ENCODE measurements at regions not wholly inside any gene's neighbourhood (a gene's known extent, or its start where the extent isn't known, plus 50 kb on each side); places are given as distances from the start of the nearest gene placed in this dataset.

DNA sequence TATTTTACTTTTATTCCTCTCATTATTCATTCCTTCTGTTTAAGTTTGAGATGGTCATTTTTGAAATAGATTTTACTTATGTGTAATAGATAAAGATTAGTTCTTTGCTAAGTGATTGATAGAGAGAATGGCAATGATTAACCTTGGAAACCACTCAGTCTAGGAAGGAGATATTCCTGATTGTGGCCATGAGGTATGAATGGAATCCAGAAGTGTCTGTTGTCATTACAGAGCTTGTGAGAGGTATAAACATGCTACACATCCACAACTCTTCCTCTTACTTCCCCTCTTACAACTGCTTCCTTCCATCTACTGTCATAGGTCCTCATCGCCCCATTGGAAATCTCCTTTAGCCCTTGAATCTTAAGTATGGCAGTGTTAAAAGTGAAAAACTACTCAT, 988.8 kb upstream of the B3GALT2 start:
- Histone ChIP-seq H3K27me3 (ENCODE audit: control insufficient read depth in 3 of 3, insufficient read depth in 3 of 3, low read length in 3 of 3) (no peaks in the 10 kb centered on the region), H3K9me3 (ENCODE audit: control insufficient read depth in 2 of 2, insufficient read depth in 1 of 2, low read depth in 1 of 2, low read length in 1 of 2) (no peaks in the 10 kb centered on the region), H3K36me3 (ENCODE audit: control insufficient read depth in 3 of 3, insufficient read depth in 2 of 3, low read depth in 1 of 3, low read length in 3 of 3) (no peaks in the 10 kb centered on the region), H3K4me3 (ENCODE audit: low read depth in 1 of 3, low read length in 3 of 3) (no peak overlapping the region), H3K27ac (ENCODE audit: low read depth in 1 of 3, low read length in 2 of 3) (no peak overlapping the region), H3K4me1 (ENCODE audit: control insufficient read depth in 3 of 3, insufficient read depth in 2 of 3, low read depth in 1 of 3, low read length in 2 of 3) (no peaks in the 10 kb centered on the region)
- WGBS, 3 donors: 90 to 98% (median 95%) methylated on average over 1 of the region's 1 CpG
- FAIRE-seq (no peak), DNase-seq (no peak)

DNA sequence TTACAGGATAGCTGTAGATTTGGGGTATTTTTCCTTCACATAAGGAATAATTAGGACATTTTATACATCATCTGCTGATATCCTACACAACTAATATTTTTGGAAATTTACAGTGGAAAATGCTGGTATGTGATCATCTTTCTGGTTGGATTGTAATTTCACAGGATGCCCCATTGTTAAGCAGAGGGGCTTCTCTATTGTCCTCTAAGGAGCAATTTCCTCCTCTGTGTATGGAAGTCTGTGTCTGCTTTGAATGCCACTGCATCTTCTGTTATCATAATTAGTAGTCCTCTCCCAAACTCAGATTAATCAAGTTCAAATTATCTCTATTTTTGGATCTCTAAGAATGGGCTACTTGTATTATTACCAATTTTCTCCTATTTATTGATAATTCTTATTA, 988.1 kb upstream of the B3GALT2 start:
- Histone ChIP-seq H3K36me3 (ENCODE audit: control insufficient read depth in 3 of 3, insufficient read depth in 2 of 3, low read depth in 1 of 3, low read length in 3 of 3) (no peaks in the 10 kb centered on the region), H3K4me1 (ENCODE audit: control insufficient read depth in 3 of 3, insufficient read depth in 2 of 3, low read depth in 1 of 3, low read length in 2 of 3) (no peaks in the 10 kb centered on the region), H3K9me3 (ENCODE audit: control insufficient read depth in 2 of 2, insufficient read depth in 1 of 2, low read depth in 1 of 2, low read length in 1 of 2) (no peaks in the 10 kb centered on the region), H3K4me3 (ENCODE audit: low read depth in 1 of 3, low read length in 3 of 3) (no peak overlapping the region), H3K27me3 (ENCODE audit: control insufficient read depth in 3 of 3, insufficient read depth in 3 of 3, low read length in 3 of 3) (no peaks in the 10 kb centered on the region), H3K27ac (ENCODE audit: low read depth in 1 of 3, low read length in 2 of 3) (no peak overlapping the region)
- FAIRE-seq (no peak), DNase-seq (no peak)

GRCh38 chr1:194171596-194171995, 985.2 kb upstream of the B3GALT2 start:
- no peaks in the 10 kb centered on the region for H3K36me3 ChIP-seq (ENCODE audit: control insufficient read depth in 3 of 3, insufficient read depth in 2 of 3, low read depth in 1 of 3, low read length in 3 of 3)
- 57 to 79% (median 70%) methylated on average over 5 of the region's 5 CpGs for WGBS, 3 donors
- FAIRE-seq (no peak), DNase-seq (no peak)
- H3K9me3 ChIP-seq (ENCODE audit: control insufficient read depth in 2 of 2, insufficient read depth in 1 of 2, low read depth in 1 of 2, low read length in 1 of 2): no peaks in the 10 kb centered on the region
- H3K27ac ChIP-seq (ENCODE audit: low read depth in 1 of 3, low read length in 2 of 3): no peak overlapping the region
- no peak overlapping the region for H3K4me3 ChIP-seq (ENCODE audit: low read depth in 1 of 3, low read length in 3 of 3)
- no peaks in the 10 kb centered on the region for H3K4me1 ChIP-seq (ENCODE audit: control insufficient read depth in 3 of 3, insufficient read depth in 2 of 3, low read depth in 1 of 3, low read length in 2 of 3)
- H3K27me3 ChIP-seq (ENCODE audit: control insufficient read depth in 3 of 3, insufficient read depth in 3 of 3, low read length in 3 of 3): no peaks in the 10 kb centered on the region

DNA sequence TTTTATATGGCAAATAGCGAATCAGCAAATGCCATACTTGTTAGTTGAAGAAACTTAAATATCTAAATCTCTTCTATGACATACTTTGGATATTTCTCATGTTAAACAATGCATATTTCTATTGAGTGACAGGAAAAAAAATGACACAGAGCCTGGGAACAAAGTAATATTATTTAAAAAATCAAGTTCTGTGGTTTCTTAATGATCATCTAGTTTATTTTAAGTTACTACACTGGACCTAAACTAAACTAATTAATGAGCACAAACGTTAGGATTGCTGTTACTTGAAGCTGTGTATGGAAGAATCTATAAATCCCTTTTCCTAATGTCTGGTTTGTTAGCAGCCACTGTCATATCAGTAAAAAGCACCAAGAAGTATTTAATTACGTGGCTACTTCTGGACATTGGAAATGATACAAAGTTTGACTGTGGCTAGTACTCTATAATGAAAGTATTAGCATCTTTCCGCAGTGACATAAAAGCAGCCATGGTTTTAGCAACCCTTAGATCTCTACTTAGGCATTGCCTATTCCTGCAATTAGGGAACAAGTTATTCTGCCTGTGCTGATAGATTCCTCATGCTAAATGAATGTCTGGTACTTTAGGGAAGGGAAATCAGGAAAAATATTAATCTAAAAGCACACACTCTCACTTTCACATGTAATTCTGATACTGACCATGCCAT, 981.7 kb upstream of the B3GALT2 start:
- DNase-seq: no peak
- no peaks in the 10 kb centered on the region for H3K9me3 ChIP-seq (ENCODE audit: control insufficient read depth in 2 of 2, insufficient read depth in 1 of 2, low read depth in 1 of 2, low read length in 1 of 2)
- WGBS, 3 donors: 61 to 69% (median 66%) methylated on average over 4 of the region's 4 CpGs
- no peaks in the 10 kb centered on the region for H3K27me3 ChIP-seq (ENCODE audit: control insufficient read depth in 3 of 3, insufficient read depth in 3 of 3, low read length in 3 of 3)
- no peak for FAIRE-seq
- H3K27ac ChIP-seq (ENCODE audit: low read depth in 1 of 3, low read length in 2 of 3): no peak overlapping the region
- H3K4me1 ChIP-seq (ENCODE audit: control insufficient read depth in 3 of 3, insufficient read depth in 2 of 3, low read depth in 1 of 3, low read length in 2 of 3): no peaks in the 10 kb centered on the region
- H3K36me3 ChIP-seq (ENCODE audit: control insufficient read depth in 3 of 3, insufficient read depth in 2 of 3, low read depth in 1 of 3, low read length in 3 of 3): no peaks in the 10 kb centered on the region
- H3K4me3 ChIP-seq (ENCODE audit: low read depth in 1 of 3, low read length in 3 of 3): no peak overlapping the region

GRCh38 chr1:194164755-194165154, 978.3 kb upstream of the B3GALT2 start:
- WGBS, 3 donors: 81 to 86% (median 81%) methylated on average over 1 of the region's 1 CpG
- Histone ChIP-seq H3K9me3 (ENCODE audit: control insufficient read depth in 2 of 2, insufficient read depth in 1 of 2, low read depth in 1 of 2, low read length in 1 of 2) (no peaks in the 10 kb centered on the region), H3K27ac (ENCODE audit: low read depth in 1 of 3, low read length in 2 of 3) (no peak overlapping the region), H3K36me3 (ENCODE audit: control insufficient read depth in 3 of 3, insufficient read depth in 2 of 3, low read depth in 1 of 3, low read length in 3 of 3) (no peaks in the 10 kb centered on the region), H3K27me3 (ENCODE audit: control insufficient read depth in 3 of 3, insufficient read depth in 3 of 3, low read length in 3 of 3) (no peaks in the 10 kb centered on the region), H3K4me3 (ENCODE audit: low read depth in 1 of 3, low read length in 3 of 3) (no peak overlapping the region), H3K4me1 (ENCODE audit: control insufficient read depth in 3 of 3, insufficient read depth in 2 of 3, low read depth in 1 of 3, low read length in 2 of 3) (no peaks in the 10 kb centered on the region)
- FAIRE-seq: peak; percentile 30
- no peak for DNase-seq

GRCh38 chr1:194161591-194161990, 975.2 kb upstream of the B3GALT2 start:
- H3K4me3 ChIP-seq (ENCODE audit: low read depth in 1 of 3, low read length in 3 of 3): no peak overlapping the region
- no peak overlapping the region for H3K27ac ChIP-seq (ENCODE audit: low read depth in 1 of 3, low read length in 2 of 3)
- FAIRE-seq (no peak), DNase-seq (no peak)
- H3K9me3 ChIP-seq (ENCODE audit: control insufficient read depth in 2 of 2, insufficient read depth in 1 of 2, low read depth in 1 of 2, low read length in 1 of 2): no peaks in the 10 kb centered on the region
- WGBS, 3 donors: 47 to 58% (median 52%) methylated on average over 1 of the region's 1 CpG
- H3K27me3 ChIP-seq (ENCODE audit: control insufficient read depth in 3 of 3, insufficient read depth in 3 of 3, low read length in 3 of 3): no peaks in the 10 kb centered on the region
- no peaks in the 10 kb centered on the region for H3K36me3 ChIP-seq (ENCODE audit: control insufficient read depth in 3 of 3, insufficient read depth in 2 of 3, low read depth in 1 of 3, low read length in 3 of 3)
- H3K4me1 ChIP-seq (ENCODE audit: control insufficient read depth in 3 of 3, insufficient read depth in 2 of 3, low read depth in 1 of 3, low read length in 2 of 3): no peaks in the 10 kb centered on the region

GRCh38 chr1:194159941-194160340, 973.5 kb upstream of the B3GALT2 start:
- no peak for DNase-seq
- Histone ChIP-seq H3K36me3 (ENCODE audit: control insufficient read depth in 3 of 3, insufficient read depth in 2 of 3, low read depth in 1 of 3, low read length in 3 of 3) (no peaks in the 10 kb centered on the region), H3K4me1 (ENCODE audit: control insufficient read depth in 3 of 3, insufficient read depth in 2 of 3, low read depth in 1 of 3, low read length in 2 of 3) (no peaks in the 10 kb centered on the region), H3K4me3 (ENCODE audit: low read depth in 1 of 3, low read length in 3 of 3) (no peak overlapping the region), H3K27me3 (ENCODE audit: control insufficient read depth in 3 of 3, insufficient read depth in 3 of 3, low read length in 3 of 3) (no peaks in the 10 kb centered on the region), H3K27ac (ENCODE audit: low read depth in 1 of 3, low read length in 2 of 3) (no peak overlapping the region), H3K9me3 (ENCODE audit: control insufficient read depth in 2 of 2, insufficient read depth in 1 of 2, low read depth in 1 of 2, low read length in 1 of 2) (no peaks in the 10 kb centered on the region)
- FAIRE-seq: no peak

DNA sequence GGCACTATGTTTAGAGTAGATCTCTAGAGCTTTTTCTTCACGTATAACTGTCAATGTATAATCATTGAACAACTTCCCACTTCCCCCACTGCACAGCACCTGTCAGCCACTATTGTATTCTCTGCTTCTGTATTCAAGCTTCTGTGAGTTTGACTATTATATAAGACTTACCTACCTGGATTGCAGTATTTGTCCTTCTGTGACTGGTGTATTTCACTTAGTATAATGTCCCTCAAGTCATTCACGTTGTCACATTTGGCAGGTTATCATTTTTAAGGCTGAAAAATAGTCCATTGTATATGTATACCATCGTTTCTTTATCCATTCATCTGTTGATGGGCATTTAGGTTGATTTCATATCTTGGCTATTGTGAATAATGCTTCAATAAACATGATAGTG, 969.5 kb upstream of the B3GALT2 start:
- FAIRE-seq (no peak), DNase-seq (no peak)
- Histone ChIP-seq H3K4me3 (ENCODE audit: low read depth in 1 of 3, low read length in 3 of 3) (no peak overlapping the region), H3K4me1 (ENCODE audit: control insufficient read depth in 3 of 3, insufficient read depth in 2 of 3, low read depth in 1 of 3, low read length in 2 of 3) (no peaks in the 10 kb centered on the region), H3K27ac (ENCODE audit: low read depth in 1 of 3, low read length in 2 of 3) (no peak overlapping the region), H3K27me3 (ENCODE audit: control insufficient read depth in 3 of 3, insufficient read depth in 3 of 3, low read length in 3 of 3) (no peaks in the 10 kb centered on the region), H3K9me3 (ENCODE audit: control insufficient read depth in 2 of 2, insufficient read depth in 1 of 2, low read depth in 1 of 2, low read length in 1 of 2) (no peaks in the 10 kb centered on the region), H3K36me3 (ENCODE audit: control insufficient read depth in 3 of 3, insufficient read depth in 2 of 3, low read depth in 1 of 3, low read length in 3 of 3) (no peaks in the 10 kb centered on the region)
- 53 to 74% (median 63%) methylated on average over 3 of the region's 3 CpGs for WGBS, 3 donors

DNA sequence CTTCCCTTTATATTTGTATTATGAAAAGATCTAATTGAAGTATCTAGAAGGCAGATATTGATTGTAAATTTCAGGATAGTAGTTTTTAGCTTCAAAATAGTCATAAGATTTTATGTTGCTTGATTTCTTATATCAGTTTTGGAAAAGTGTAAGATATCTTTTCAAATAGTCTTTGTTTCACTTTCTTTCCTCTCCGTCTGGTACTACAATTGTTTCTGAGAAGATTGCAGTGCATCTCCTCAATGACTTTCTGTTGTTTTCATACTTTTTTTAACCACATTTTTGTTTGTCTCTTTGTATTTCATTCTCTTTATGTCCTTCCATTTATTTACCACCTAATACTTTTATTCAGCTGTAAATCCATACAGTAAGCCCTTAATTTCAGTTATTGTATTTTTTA, 964.6 kb upstream of the B3GALT2 start:
- Histone ChIP-seq H3K27ac (ENCODE audit: low read depth in 1 of 3, low read length in 2 of 3) (no peak overlapping the region), H3K36me3 (ENCODE audit: control insufficient read depth in 3 of 3, insufficient read depth in 2 of 3, low read depth in 1 of 3, low read length in 3 of 3) (no peaks in the 10 kb centered on the region), H3K27me3 (ENCODE audit: control insufficient read depth in 3 of 3, insufficient read depth in 3 of 3, low read length in 3 of 3) (no peaks in the 10 kb centered on the region), H3K9me3 (ENCODE audit: control insufficient read depth in 2 of 2, insufficient read depth in 1 of 2, low read depth in 1 of 2, low read length in 1 of 2) (no peaks in the 10 kb centered on the region), H3K4me3 (ENCODE audit: low read depth in 1 of 3, low read length in 3 of 3) (no peak overlapping the region), H3K4me1 (ENCODE audit: control insufficient read depth in 3 of 3, insufficient read depth in 2 of 3, low read depth in 1 of 3, low read length in 2 of 3) (no peaks in the 10 kb centered on the region)
- no peak for DNase-seq
- no peak for FAIRE-seq
- 54 to 71% (median 66%) methylated on average over 1 of the region's 1 CpG for WGBS, 3 donors
